ENCODE measurements at regions not wholly inside any gene's neighbourhood (a gene's known extent, or its start where the extent isn't known, plus 50 kb on each side); places are given as distances from the start of the nearest gene placed in this dataset.
"Not testable (repeated sequence)": the region's sequence is repeated elsewhere in the genome, so short reads cannot be mapped to it uniquely, and the experiment has no call there.

- no peaks in the 10 kb centered on the region for H3K27me3 Mint-ChIP-seq (ENCODE audit: low read depth)
- DNase-seq (ENCODE audit: low spot score in 2 of 2, unreplicated experiment in 2 of 2): no peak
- H3K4me3 Mint-ChIP-seq: no peak overlapping the region
- peaks cover 4% of the 10 kb centered on the region for H3K9me3 Mint-ChIP-seq
- H3K27ac Mint-ChIP-seq: no peak overlapping the region
- peaks cover 2% of the 10 kb centered on the region for H3K4me1 Mint-ChIP-seq
- peaks cover 2% of the 10 kb centered on the region for H3K36me3 Mint-ChIP-seq
- TF ChIP-seq CTCF (IDR thresholded peaks at IDR 0.05; ENCODE audit: unreplicated experiment): no peak
Observed at GRCh38 chr13:76292726-76293125, 593.5 kb downstream of the KCTD12 start.

DNA sequence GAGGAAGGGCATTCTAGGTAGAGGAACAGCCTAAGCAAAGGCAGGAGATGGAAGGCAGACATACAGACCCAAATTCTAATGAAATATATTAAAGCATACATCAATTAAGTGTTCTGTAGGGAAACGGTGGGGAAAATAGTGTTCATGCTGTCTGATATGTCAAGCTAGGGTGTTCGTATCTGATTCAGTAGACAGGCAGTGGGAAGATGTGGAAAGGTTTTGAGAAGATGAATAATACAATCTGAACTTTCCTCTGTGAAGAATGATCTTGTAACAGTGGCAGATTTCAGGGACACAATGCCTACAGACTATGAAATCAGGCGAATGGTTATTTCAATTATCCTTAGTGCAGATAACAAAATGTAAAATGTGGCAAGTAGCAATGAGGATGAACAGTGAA, 594.2 kb downstream of the KCTD12 start:
- Mint-ChIP-seq H3K27ac (no peak overlapping the region), H3K4me1 (peaks cover 2% of the 10 kb centered on the region), H3K36me3 (peaks cover 2% of the 10 kb centered on the region), H3K9me3 (peaks cover 4% of the 10 kb centered on the region), H3K4me3 (no peak overlapping the region), H3K27me3 (ENCODE audit: low read depth) (no peaks in the 10 kb centered on the region)
- no peak for DNase-seq (ENCODE audit: low spot score in 2 of 2, unreplicated experiment in 2 of 2)
- TF ChIP-seq CTCF (IDR thresholded peaks at IDR 0.05; ENCODE audit: unreplicated experiment): no peak

GRCh38 chr13:76289558-76289957, 596.6 kb downstream of the KCTD12 start:
- H3K4me1 Mint-ChIP-seq: peaks cover 5% of the 10 kb centered on the region
- no peaks in the 10 kb centered on the region for H3K27me3 Mint-ChIP-seq (ENCODE audit: low read depth)
- H3K27ac Mint-ChIP-seq: no peak overlapping the region
- no peak overlapping the region for H3K4me3 Mint-ChIP-seq
- no peak for TF ChIP-seq CTCF (IDR thresholded peaks at IDR 0.05; ENCODE audit: unreplicated experiment)
- H3K36me3 Mint-ChIP-seq: peaks cover 2% of the 10 kb centered on the region
- peaks cover 16% of the 10 kb centered on the region for H3K9me3 Mint-ChIP-seq
- no peak for DNase-seq (ENCODE audit: low spot score in 2 of 2, unreplicated experiment in 2 of 2)

DNA sequence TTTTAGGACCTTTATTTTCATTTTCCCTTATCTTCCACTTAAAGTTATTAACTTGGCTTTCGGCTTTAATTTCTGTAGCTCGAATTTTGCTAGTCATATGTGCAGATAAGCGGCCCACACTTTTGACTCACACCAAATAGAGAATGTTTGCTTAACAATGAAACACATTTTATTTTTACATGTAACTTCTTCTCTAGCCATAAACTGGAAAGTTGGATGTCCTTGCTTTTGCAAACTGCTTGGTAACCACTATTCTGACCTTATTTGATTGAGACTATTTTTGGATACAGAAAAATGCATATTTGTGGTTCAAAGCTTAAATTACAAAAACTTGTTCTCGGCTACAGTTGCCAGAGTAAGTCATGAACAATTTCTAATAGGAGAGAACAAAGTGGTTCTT, 600.0 kb downstream of the KCTD12 start:
- H3K27ac Mint-ChIP-seq: no peak overlapping the region
- no peak for TF ChIP-seq CTCF (IDR thresholded peaks at IDR 0.05; ENCODE audit: unreplicated experiment)

DNA sequence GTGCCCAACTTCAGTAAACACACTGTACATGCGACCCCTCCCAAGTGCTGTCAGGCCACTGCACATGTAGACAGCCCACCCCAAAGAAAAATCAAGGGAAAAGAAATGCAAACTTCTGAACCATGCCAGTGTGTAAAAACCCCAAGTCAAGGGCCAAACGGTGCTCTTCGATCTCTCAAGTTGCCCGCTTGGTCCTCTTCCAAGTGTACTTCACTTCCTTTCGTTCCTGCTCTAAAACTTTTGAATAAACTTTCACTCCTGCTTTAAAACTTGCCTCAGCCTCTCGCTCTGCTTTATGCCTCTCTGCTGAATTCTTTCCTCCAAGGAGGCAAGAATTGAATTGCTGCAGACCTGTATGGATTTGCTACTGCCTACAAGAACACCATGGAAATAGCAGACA, 600.7 kb downstream of the KCTD12 start:
- Mint-ChIP-seq H3K4me3 (no peak overlapping the region), H3K36me3 (no peaks in the 10 kb centered on the region), H3K9me3 (peaks cover 12% of the 10 kb centered on the region), H3K27me3 (ENCODE audit: low read depth) (no peaks in the 10 kb centered on the region), H3K4me1 (peaks cover 2% of the 10 kb centered on the region), H3K27ac (no peak overlapping the region)
- no peak for TF ChIP-seq CTCF (IDR thresholded peaks at IDR 0.05; ENCODE audit: unreplicated experiment)
- no peak for DNase-seq (ENCODE audit: low spot score in 2 of 2, unreplicated experiment in 2 of 2)

More for the DNA sequence above, 600.0 kb downstream of the KCTD12 start:
- no peak for DNase-seq (ENCODE audit: low spot score in 2 of 2, unreplicated experiment in 2 of 2)
- Mint-ChIP-seq H3K27me3 (ENCODE audit: low read depth) (no peaks in the 10 kb centered on the region), H3K4me3 (no peak overlapping the region), H3K36me3 (no peaks in the 10 kb centered on the region), H3K9me3 (peaks cover 12% of the 10 kb centered on the region), H3K4me1 (peaks cover 2% of the 10 kb centered on the region)

DNA sequence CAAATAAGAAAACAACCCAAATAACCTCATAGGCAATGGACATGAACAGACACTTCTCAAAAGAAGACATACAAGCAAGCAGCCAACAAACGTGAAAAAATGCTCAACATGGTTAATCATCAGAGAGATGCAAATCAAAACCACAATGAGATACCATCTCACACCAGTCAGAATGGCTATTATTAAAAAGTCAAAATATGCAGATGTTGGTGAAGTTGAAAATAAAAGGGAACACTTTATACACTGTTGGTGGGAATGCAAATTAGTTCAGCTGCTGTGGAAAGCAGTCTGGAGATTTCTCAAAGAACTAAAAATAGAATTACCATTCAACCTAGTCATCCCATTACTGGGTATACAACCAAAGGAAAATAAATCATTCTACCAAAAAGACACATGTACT, 606.4 kb downstream of the KCTD12 start:
- H3K27ac Mint-ChIP-seq; H3K36me3 Mint-ChIP-seq; H3K4me3 Mint-ChIP-seq; H3K4me1 Mint-ChIP-seq; H3K9me3 Mint-ChIP-seq; H3K27me3 Mint-ChIP-seq (ENCODE audit: low read depth); DNase-seq (ENCODE audit: low spot score in 2 of 2, unreplicated experiment in 2 of 2): not testable (repeated sequence)
